Hematopoietic multipotent progenitor cell treated with erythropoietin and hydrocortisone succinate and interleukin-3 and kit ligand, for 4 days (in vitro differentiated cells): ENCODE measurements at regions not wholly inside any gene's neighbourhood (a gene's known extent, or its start where the extent isn't known, plus 50 kb on each side); places are given as distances from the start of the nearest gene placed in this dataset.
"Not testable (repeated sequence)": the region's sequence is repeated elsewhere in the genome, so short reads cannot be mapped to it uniquely, and the experiment has no call there.

Experiments used
- DNase-seq: peaks from one replicate; pipeline ENCODE4 v3.0.0-alpha.2; 2015

- DNase-seq, result no peak
Observed at GRCh38 chr21:27526451-27526850, 559.6 kb upstream of the ADAMTS5 start.

GRCh38 chr21:27525780-27526179 lies 558.9 kb upstream of the ADAMTS5 start:
- no peak for DNase-seq

GRCh38 chr21:27519361-27519760 lies 552.5 kb upstream of the ADAMTS5 start:
- DNase-seq, result no peak

- DNase-seq, result not testable (repeated sequence)
Observed at GRCh38 chr21:27517177-27517576, 550.3 kb upstream of the ADAMTS5 start.

- DNase-seq, result no peak
Observed at GRCh38 chr21:27515676-27516075, 548.8 kb upstream of the ADAMTS5 start.

- DNase-seq, result no peak
Observed at GRCh38 chr21:27513825-27514224, 546.9 kb upstream of the ADAMTS5 start.

- DNase-seq, result no peak
Observed at GRCh38 chr21:27513016-27513415, 546.1 kb upstream of the ADAMTS5 start.

GRCh38 chr21:27511233-27511632 lies 544.3 kb upstream of the ADAMTS5 start:
- no peak for DNase-seq

- DNase-seq, result no peak
Observed at GRCh38 chr21:27507695-27508094, 540.8 kb upstream of the ADAMTS5 start.

GRCh38 chr21:27505516-27505915 lies 538.6 kb upstream of the ADAMTS5 start:
- no peak for DNase-seq

GRCh38 chr21:27502801-27503200 lies 535.9 kb upstream of the ADAMTS5 start:
- no peak for DNase-seq

GRCh38 chr21:27498025-27498424 lies 531.1 kb upstream of the ADAMTS5 start:
- no peak for DNase-seq

GRCh38 chr21:27495836-27496235 lies 528.9 kb upstream of the ADAMTS5 start:
- no peak for DNase-seq

GRCh38 chr21:27493542-27493941 lies 526.7 kb upstream of the ADAMTS5 start:
- no peak for DNase-seq

GRCh38 chr21:27487676-27488075 lies 520.8 kb upstream of the ADAMTS5 start:
- no peak for DNase-seq

- no peak for DNase-seq
Observed at GRCh38 chr21:27480841-27481261, 514.0 kb upstream of the ADAMTS5 start.

- no peak for DNase-seq
Observed at GRCh38 chr21:27477296-27477695, 510.4 kb upstream of the ADAMTS5 start.

GRCh38 chr21:27476696-27477095 lies 509.8 kb upstream of the ADAMTS5 start:
- no peak for DNase-seq

- no peak for DNase-seq
Observed at GRCh38 chr21:27475363-27475955, 508.6 kb upstream of the ADAMTS5 start.

- DNase-seq, result no peak
Observed at GRCh38 chr21:27467366-27467765, 500.5 kb upstream of the ADAMTS5 start.

- DNase-seq, result no peak
Observed at GRCh38 chr21:27466140-27466539, 499.3 kb upstream of the ADAMTS5 start.

- no peak for DNase-seq
Observed at GRCh38 chr21:27464648-27465047, 497.8 kb upstream of the ADAMTS5 start.

GRCh38 chr21:27462726-27463125 lies 495.8 kb upstream of the ADAMTS5 start:
- no peak for DNase-seq

GRCh38 chr21:27454234-27454633 lies 487.3 kb upstream of the ADAMTS5 start:
- no peak for DNase-seq

- DNase-seq, result no peak
Observed at GRCh38 chr21:27451116-27451515, 484.2 kb upstream of the ADAMTS5 start.

- no peak for DNase-seq
Observed at GRCh38 chr21:27450216-27450615, 483.3 kb upstream of the ADAMTS5 start.
